ENCODE measurements at regions not wholly inside any gene's neighbourhood (a gene's known extent, or its start where the extent isn't known, plus 50 kb on each side); places are given as distances from the start of the nearest gene placed in this dataset.

GRCh38 chr2:167681234-167682015 is 566.0 kb downstream of the STK39 start:
- no peak for DNase-seq (ENCODE audit: low read depth)
- H3K4me3 ChIP-seq (ENCODE audit: low read depth, low read length), result no peak overlapping the region
- TF ChIP-seq CTCF (IDR thresholded peaks at IDR 0.05; ENCODE audit: low read depth, low read length, missing control alignments), result no peak

GRCh38 chr2:167678158-167678557 is 569.2 kb downstream of the STK39 start:
- no peak overlapping the region for H3K4me3 ChIP-seq (ENCODE audit: low read depth, low read length)
- no peak for DNase-seq (ENCODE audit: low read depth)
- TF ChIP-seq CTCF (IDR thresholded peaks at IDR 0.05; ENCODE audit: low read depth, low read length, missing control alignments), result no peak

GRCh38 chr2:167675906-167676305 is 571.5 kb downstream of the STK39 start:
- H3K4me3 ChIP-seq (ENCODE audit: low read depth, low read length), result no peak overlapping the region
- no peak for DNase-seq (ENCODE audit: low read depth)
- no peak for TF ChIP-seq CTCF (IDR thresholded peaks at IDR 0.05; ENCODE audit: low read depth, low read length, missing control alignments)

- no peak for TF ChIP-seq CTCF (IDR thresholded peaks at IDR 0.05; ENCODE audit: low read depth, low read length, missing control alignments)
- DNase-seq (ENCODE audit: low read depth), result no peak
- H3K4me3 ChIP-seq (ENCODE audit: low read depth, low read length), result no peak overlapping the region
Observed at GRCh38 chr2:167670588-167670987, 576.8 kb downstream of the STK39 start.

- no peak for DNase-seq (ENCODE audit: low read depth)
- no peak for TF ChIP-seq CTCF (IDR thresholded peaks at IDR 0.05; ENCODE audit: low read depth, low read length, missing control alignments)
- H3K4me3 ChIP-seq (ENCODE audit: low read depth, low read length), result no peak overlapping the region
Observed at GRCh38 chr2:167653131-167653530, 594.3 kb downstream of the STK39 start.

- no peak overlapping the region for H3K4me3 ChIP-seq (ENCODE audit: low read depth, low read length)
- TF ChIP-seq CTCF (IDR thresholded peaks at IDR 0.05; ENCODE audit: low read depth, low read length, missing control alignments), result no peak
- no peak for DNase-seq (ENCODE audit: low read depth)
Observed at GRCh38 chr2:167652401-167652800, 595.0 kb downstream of the STK39 start.

Data from GM12864 (cell line).